Fibroblast of lung (primary cell): ENCODE measurements at regions not wholly inside any gene's neighbourhood (a gene's known extent, or its start where the extent isn't known, plus 50 kb on each side); places are given as distances from the start of the nearest gene placed in this dataset.

Experiments
- CTCF ChIP-seq, 2 donors: IDR thresholded peaks in 1 of 2; conservative IDR thresholded peaks in 1 of 2; 1 replicate in 1 of 2; 2 replicates in 1 of 2; pipeline ENCODE4 v1.5.1; 2011 to 2012; ENCODE audit warnings: low read length in 2 of 2, control low read depth in 1 of 2, inconsistent platforms in 1 of 2, low read depth in 1 of 2, mild to moderate bottlenecking in 1 of 2
- EZH2 ChIP-seq: IDR thresholded peaks from 2 replicates; pipeline ENCODE4 v1.5.1; 2012; ENCODE audit warnings: low read length, control low read depth, mild to moderate bottlenecking; ENCODE audit errors: missing control alignments

- TF ChIP-seq CTCF (conservative IDR thresholded peaks at IDR 0.05 in 1 of 2, IDR thresholded peaks at IDR 0.05 in 1 of 2; ENCODE audit: low read depth in 1 of 2, low read length in 2 of 2): no peak
- no peak for TF ChIP-seq EZH2
These were observed 465.6 kb upstream of the PRKX start for GRCh38 chrX:4179031-4179430.
